Ishikawa (cell line): ENCODE measurements at regions not wholly inside any gene's neighbourhood (a gene's known extent, or its start where the extent isn't known, plus 50 kb on each side); places are given as distances from the start of the nearest gene placed in this dataset.

Experiments
- CEBPB ChIP-seq: IDR thresholded peaks from 2 replicates; pipeline ENCODE4 v1.6.1; 2012
- EGR1 ChIP-seq: IDR thresholded peaks from 2 replicates; pipeline ENCODE4 v1.6.1; 2012
- EP300 ChIP-seq: IDR thresholded peaks from 2 replicates; pipeline ENCODE4 v1.6.1; 2012; ENCODE audit warnings: borderline replicate concordance
- FOXM1 ChIP-seq: IDR thresholded peaks from 2 replicates; pipeline ENCODE4 v1.6.1; 2012; ENCODE audit warnings: low read depth, borderline replicate concordance
- MAX ChIP-seq: IDR thresholded peaks from 2 replicates; pipeline ENCODE4 v1.6.1; 2012
- RAD21 ChIP-seq: IDR thresholded peaks from 2 replicates; pipeline ENCODE4 v1.6.1; 2012; ENCODE audit warnings: low read depth
- REST ChIP-seq: IDR thresholded peaks from 2 replicates; pipeline ENCODE4 v1.6.1; 2012; ENCODE audit warnings: low read depth, mild to moderate bottlenecking
- TEAD4 ChIP-seq: IDR thresholded peaks from 2 replicates; pipeline ENCODE4 v1.6.1; 2012
- USF1 ChIP-seq: IDR thresholded peaks from 2 replicates; pipeline ENCODE4 v1.6.1; 2012
- ZBTB7A ChIP-seq: IDR thresholded peaks from 2 replicates; pipeline ENCODE4 v1.6.1; 2012; ENCODE audit warnings: low read depth

DNA sequence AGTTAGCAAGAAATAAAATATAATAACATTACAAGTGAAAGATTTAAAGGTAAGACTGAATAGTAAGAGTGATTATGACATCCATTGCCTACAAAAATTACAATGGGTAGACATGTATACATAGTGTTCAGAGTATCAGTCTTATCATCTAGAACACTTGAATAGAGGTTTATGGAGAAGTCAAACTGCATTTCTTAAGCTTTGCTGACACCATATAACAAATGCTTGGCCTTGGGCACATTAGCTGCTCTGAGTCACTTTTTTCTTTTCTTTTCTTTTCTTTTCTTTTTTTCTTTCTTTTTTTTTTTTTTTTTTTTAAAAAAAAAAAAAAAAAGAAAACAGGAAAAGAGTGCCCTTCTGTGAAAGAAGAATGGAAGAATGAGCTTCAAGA lies 220.0 kb downstream of the SPCS3 start:
- TF ChIP-seq MAX = no peak
- no peak for TF ChIP-seq EGR1
- no peak for TF ChIP-seq USF1
- no peak for TF ChIP-seq CEBPB
- TF ChIP-seq TEAD4 = no peak
- TF ChIP-seq FOXM1 = no peak
- no peak for TF ChIP-seq RAD21
- TF ChIP-seq EP300 = no peak
- no peak for TF ChIP-seq REST
- TF ChIP-seq ZBTB7A = no peak
